ENCODE measurements at regions not wholly inside any gene's neighbourhood (a gene's known extent, or its start where the extent isn't known, plus 50 kb on each side); places are given as distances from the start of the nearest gene placed in this dataset.

- ChIA-PET CTCF (no interaction called here), POLR2A (no interaction called here)
- TF ChIP-seq, protein P1, sequence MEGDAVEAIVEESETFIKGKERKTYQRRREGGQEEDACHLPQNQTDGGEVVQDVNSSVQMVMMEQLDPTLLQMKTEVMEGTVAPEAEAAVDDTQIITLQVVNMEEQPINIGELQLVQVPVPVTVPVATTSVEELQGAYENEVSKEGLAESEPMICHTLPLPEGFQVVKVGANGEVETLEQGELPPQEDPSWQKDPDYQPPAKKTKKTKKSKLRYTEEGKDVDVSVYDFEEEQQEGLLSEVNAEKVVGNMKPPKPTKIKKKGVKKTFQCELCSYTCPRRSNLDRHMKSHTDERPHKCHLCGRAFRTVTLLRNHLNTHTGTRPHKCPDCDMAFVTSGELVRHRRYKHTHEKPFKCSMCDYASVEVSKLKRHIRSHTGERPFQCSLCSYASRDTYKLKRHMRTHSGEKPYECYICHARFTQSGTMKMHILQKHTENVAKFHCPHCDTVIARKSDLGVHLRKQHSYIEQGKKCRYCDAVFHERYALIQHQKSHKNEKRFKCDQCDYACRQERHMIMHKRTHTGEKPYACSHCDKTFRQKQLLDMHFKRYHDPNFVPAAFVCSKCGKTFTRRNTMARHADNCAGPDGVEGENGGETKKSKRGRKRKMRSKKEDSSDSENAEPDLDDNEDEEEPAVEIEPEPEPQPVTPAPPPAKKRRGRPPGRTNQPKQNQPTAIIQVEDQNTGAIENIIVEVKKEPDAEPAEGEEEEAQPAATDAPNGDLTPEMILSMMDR (IDR thresholded peaks at IDR 0.05; ENCODE audit: insufficient read depth, low read depth, low read length), result no peak
- no peaks in the 10 kb centered on the region for H3K36me3 ChIP-seq (ENCODE audit: control insufficient read depth, insufficient read depth, low read length)
- H3K4me3 ChIP-seq (ENCODE audit: low read depth, low read length), result no peak overlapping the region
- no peaks in the 10 kb centered on the region; the same call in 1 of the 2 replicates for H3K27me3 ChIP-seq (ENCODE audit: control insufficient read depth, insufficient read depth, low read length)
- DNase-seq (ENCODE audit: low read depth), result no peak
These were observed 181.7 kb upstream of the EDNRA start for GRCh38 chr4:147299205-147299604.

GRCh38 chr4:147303174-147303872, 177.6 kb upstream of the EDNRA start:
- CTCF ChIA-PET, result interaction anchor here (0.9 kb wide), 1 partner anchor 9 kb away, joined by 3 read pairs; no protein-coding TSS in a partner anchor

DNA sequence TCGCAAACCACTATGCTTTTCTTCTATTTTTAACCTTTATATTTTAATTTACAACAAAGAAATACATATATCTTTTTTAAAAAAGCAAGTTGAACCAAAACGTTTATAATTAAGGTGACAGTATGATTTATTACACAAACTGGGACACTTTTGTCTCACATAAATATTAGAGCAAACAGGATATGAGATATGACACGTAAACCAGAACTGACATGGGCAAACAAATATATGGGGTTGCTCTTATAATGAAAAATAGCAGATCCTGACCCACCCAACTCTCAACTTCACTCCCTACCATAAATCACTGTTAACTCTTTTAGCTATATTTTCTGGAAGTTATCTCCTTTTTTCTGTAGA, 177.0 kb upstream of the EDNRA start:
- no peak overlapping the region for H3K4me3 ChIP-seq (ENCODE audit: low read depth, low read length)
- TF ChIP-seq, protein P1 (IDR thresholded peaks at IDR 0.05; ENCODE audit: insufficient read depth, low read depth, low read length), result no peak
- ChIA-PET POLR2A (no interaction called here), CTCF (interaction anchor here (0.9 kb wide), 1 partner anchor 8 kb away, joined by 3 read pairs; no protein-coding TSS in a partner anchor)
- H3K36me3 ChIP-seq (ENCODE audit: control insufficient read depth, insufficient read depth, low read length), result no peaks in the 10 kb centered on the region
- no peak for DNase-seq (ENCODE audit: low read depth)
- no peaks in the 10 kb centered on the region; the same call in 1 of the 2 replicates for H3K27me3 ChIP-seq (ENCODE audit: control insufficient read depth, insufficient read depth, low read length)

More at GRCh38 chr4:147303174-147303872, 177.6 kb upstream of the EDNRA start:
- H3K36me3 ChIP-seq (ENCODE audit: control insufficient read depth, insufficient read depth, low read length), result no peaks in the 10 kb centered on the region
- no peaks in the 10 kb centered on the region; the same call in 1 of the 2 replicates for H3K27me3 ChIP-seq (ENCODE audit: control insufficient read depth, insufficient read depth, low read length)
- TF ChIP-seq, protein P1 (IDR thresholded peaks at IDR 0.05; ENCODE audit: insufficient read depth, low read depth, low read length), result no peak
- POLR2A ChIA-PET, result no interaction called here
- no peak for DNase-seq (ENCODE audit: low read depth)
- H3K4me3 ChIP-seq (ENCODE audit: low read depth, low read length), result no peak overlapping the region

- TF ChIP-seq, protein P1 (IDR thresholded peaks at IDR 0.05; ENCODE audit: insufficient read depth, low read depth, low read length), result no peak
These were observed 172.8 kb upstream of the EDNRA start for GRCh38 chr4:147307896-147308674.

DNA sequence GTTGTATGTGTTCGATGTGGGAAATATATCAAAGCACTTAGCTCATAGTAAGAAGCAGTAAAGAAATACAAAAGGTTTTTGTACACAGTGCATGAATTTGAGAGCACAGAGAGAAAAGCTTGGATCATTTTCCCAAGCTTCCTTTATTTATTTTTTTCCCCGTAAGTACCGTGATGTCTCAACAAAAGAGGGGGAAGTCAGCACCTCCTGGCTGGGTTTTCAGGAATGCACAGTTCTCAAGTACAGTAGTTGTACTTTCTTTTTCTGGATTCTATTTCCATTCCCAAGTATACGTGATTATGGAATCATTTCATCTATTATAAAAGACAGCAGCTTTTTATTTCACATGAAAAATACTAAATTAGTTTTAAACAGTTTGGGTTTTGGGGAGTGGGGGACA, 171.5 kb upstream of the EDNRA start:
- ChIA-PET CTCF (no interaction called here), POLR2A (no interaction called here)
- DNase-seq (ENCODE audit: low read depth), result no peak
- Histone ChIP-seq H3K27me3 (ENCODE audit: control insufficient read depth, insufficient read depth, low read length) (no peaks in the 10 kb centered on the region), H3K36me3 (ENCODE audit: control insufficient read depth, insufficient read depth, low read length) (no peaks in the 10 kb centered on the region), H3K4me3 (ENCODE audit: low read depth, low read length) (no peak overlapping the region)
- TF ChIP-seq, protein P1 (IDR thresholded peaks at IDR 0.05; ENCODE audit: insufficient read depth, low read depth, low read length), result no peak

More at GRCh38 chr4:147307896-147308674, 172.8 kb upstream of the EDNRA start:
- no peak for DNase-seq (ENCODE audit: low read depth)
- Histone ChIP-seq H3K4me3 (ENCODE audit: low read depth, low read length) (no peak overlapping the region), H3K36me3 (ENCODE audit: control insufficient read depth, insufficient read depth, low read length) (no peaks in the 10 kb centered on the region), H3K27me3 (ENCODE audit: control insufficient read depth, insufficient read depth, low read length) (no peaks in the 10 kb centered on the region)
- ChIA-PET POLR2A (no interaction called here), CTCF (interaction anchor here (0.6 to 1.1 kb wide), 2 partner anchors 9 to 196 kb away, joined by 3 to 5 read pairs; no protein-coding TSS in a partner anchor)

Measured in BJ (cell line).